ENCODE measurements at regions not wholly inside any gene's neighbourhood (a gene's known extent, or its start where the extent isn't known, plus 50 kb on each side); places are given as distances from the start of the nearest gene placed in this dataset.

DNA sequence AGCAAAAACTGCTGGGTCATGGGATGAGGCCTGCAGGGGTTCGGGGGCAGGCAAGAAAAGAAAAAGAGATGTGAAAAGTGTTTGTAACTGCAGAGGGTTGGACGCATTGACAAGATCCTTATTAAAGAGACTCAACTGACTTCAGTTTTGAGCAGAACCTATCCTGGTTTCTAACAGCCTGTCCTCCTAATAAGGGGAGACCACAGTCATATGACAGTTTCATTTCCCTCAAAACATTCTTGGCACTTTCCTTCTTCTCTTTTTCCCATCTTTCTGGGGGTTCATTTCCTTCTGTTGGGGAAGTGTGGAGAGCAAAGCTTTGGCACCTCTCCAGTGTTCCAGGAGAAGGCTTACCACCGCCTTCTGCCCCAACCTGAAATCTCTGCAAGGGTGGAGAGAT, 118.5 kb downstream of the MAF start:
- no peak for FAIRE-seq

More for the DNA sequence above, 118.5 kb downstream of the MAF start:
- no peak overlapping the region for H3K23ac ChIP-seq (ENCODE audit: insufficient read length)
- H3K79me2 ChIP-seq (ENCODE audit: control insufficient read depth in 1 of 2, insufficient read depth in 2 of 2, low read length in 2 of 2), result no peaks in the 10 kb centered on the region
- no peaks in the 10 kb centered on the region; the same call in 1 of the 2 replicates for H3K79me1 ChIP-seq (ENCODE audit: low read depth, low read length)
- H3K27me3 ChIP-seq (replicated peaks in 1 of 4; ENCODE audit: control insufficient read depth in 3 of 4, extremely low read depth in 1 of 4, insufficient read depth in 3 of 4, low read length in 3 of 4), result no peaks in the 10 kb centered on the region
- H3K23me2 ChIP-seq (ENCODE audit: low read depth, low read length), result peaks cover 3% of the 10 kb centered on the region; the same call in 1 of the 2 replicates
- no peak overlapping the region for H3K27ac ChIP-seq (ENCODE audit: low read depth, low read length)
- WGBS, 2 experiments (ENCODE audit: extremely low coverage in 1 of 2, insufficient coverage in 1 of 2, insufficient read length in 1 of 2, insufficient replicate concordance in 2 of 2, low coverage in 1 of 2, low lambda C conversion rate in 2 of 2, missing lambda C conversion rate in 1 of 2), result 78% methylated on average over 2 of the region's 3 CpGs; no CpG with 5 or more reads in 1 of the 2 experiments
- H3K14ac ChIP-seq (ENCODE audit: insufficient read length), result no peak overlapping the region
- H4K91ac ChIP-seq (replicated peaks; ENCODE audit: insufficient read length, low read length), result no peak overlapping the region
- H4K8ac ChIP-seq (ENCODE audit: extremely low read depth, insufficient read depth, low read length), result no peak overlapping the region
- H3K4me2 ChIP-seq (ENCODE audit: insufficient read depth in 1 of 2, low read depth in 2 of 2, low read length in 2 of 2), result no peak overlapping the region
- H2BK120ac ChIP-seq (replicated peaks; ENCODE audit: low read depth, low read length), result no peak overlapping the region
- no peak overlapping the region for H3K4me3 ChIP-seq (ENCODE audit: extremely low read depth in 1 of 4, insufficient read depth in 2 of 4, low read depth in 3 of 4, low read length in 4 of 4)
- no peak overlapping the region for H3K9ac ChIP-seq (replicated peaks in 1 of 4; ENCODE audit: extremely low read depth in 1 of 4, low read depth in 3 of 4, low read length in 3 of 4)
- no peak overlapping the region for H2BK15ac ChIP-seq (ENCODE audit: low read length)
- no peaks in the 10 kb centered on the region for H4K20me1 ChIP-seq (replicated peaks in 1 of 2; ENCODE audit: control insufficient read depth in 1 of 2, insufficient read depth in 2 of 2, low read length in 2 of 2)
- no peak overlapping the region for H2AFZ ChIP-seq (ENCODE audit: low read length)
- H2AK5ac ChIP-seq (ENCODE audit: low read depth, low read length), result no peak overlapping the region
- DNase-seq (ENCODE audit: low read depth in 1 of 2, low spot score in 2 of 2), result no peak
- no peak overlapping the region for H4K5ac ChIP-seq (ENCODE audit: insufficient read length, low read depth, low read length)
- H2BK5ac ChIP-seq (ENCODE audit: low read depth, low read length), result no peak overlapping the region
- TF ChIP-seq CBX8 (IDR thresholded peaks at IDR 0.05; ENCODE audit: borderline replicate concordance, low read depth, low read length), result no peak
- H3K56ac ChIP-seq (replicated peaks; ENCODE audit: insufficient read length, low read depth, low read length), result no peak overlapping the region
- H2BK20ac ChIP-seq (ENCODE audit: low read length), result no peak overlapping the region
- CTCF ChIA-PET (ENCODE audit: partially characterized antibody), result no interaction called here
- no peak overlapping the region for H2BK12ac ChIP-seq (ENCODE audit: low read depth, low read length)
- no peak overlapping the region for H3K4ac ChIP-seq (replicated peaks; ENCODE audit: insufficient read length, low read depth, low read length)
- POLR2A ChIA-PET (ENCODE audit: partially characterized antibody), result no interaction called here
- no peaks in the 10 kb centered on the region for H3K9me3 ChIP-seq (ENCODE audit: insufficient read depth in 2 of 2, low read depth in 1 of 2, low read length in 1 of 2)
- H3K18ac ChIP-seq (ENCODE audit: extremely low read depth, low read length), result no peak overlapping the region
- H3K4me1 ChIP-seq (replicated peaks in 1 of 4; ENCODE audit: control insufficient read depth in 3 of 4, insufficient read depth in 4 of 4, low read length in 3 of 4), result no peaks in the 10 kb centered on the region
- H3K36me3 ChIP-seq (ENCODE audit: control insufficient read depth in 2 of 4, insufficient read depth in 4 of 4, low read length in 3 of 4), result no peaks in the 10 kb centered on the region

All from H1 (cell line).